Smooth muscle cell of the brain vasculature (primary cell): ENCODE measurements at regions not wholly inside any gene's neighbourhood (a gene's known extent, or its start where the extent isn't known, plus 50 kb on each side); places are given as distances from the start of the nearest gene placed in this dataset.

Experiments
- DNase-seq: peaks from one replicate; pipeline ENCODE4 v3.0.0-alpha.2; 2012; ENCODE audit warnings: low read depth, low spot score

- no peak for DNase-seq
These were observed 182.5 kb downstream of the GAS1 start for GRCh38 chr9:86764671-86765343.

GRCh38 chr9:86764221-86764624 is 183.1 kb downstream of the GAS1 start:
- DNase-seq: no peak

GRCh38 chr9:86763791-86764190 is 183.5 kb downstream of the GAS1 start:
- DNase-seq: no peak

- no peak for DNase-seq
These were observed 190.0 kb downstream of the GAS1 start for GRCh38 chr9:86757382-86757720.

- no peak for DNase-seq
These were observed 190.5 kb downstream of the GAS1 start for GRCh38 chr9:86756576-86757381.

- no peak for DNase-seq
These were observed 191.8 kb downstream of the GAS1 start for GRCh38 chr9:86755561-86755941.

GRCh38 chr9:86754581-86755560 is 192.4 kb downstream of the GAS1 start:
- no peak for DNase-seq

- no peak for DNase-seq
These were observed 193.5 kb downstream of the GAS1 start for GRCh38 chr9:86753836-86754235.

GRCh38 chr9:86752733-86753132 is 194.6 kb downstream of the GAS1 start:
- no peak for DNase-seq

GRCh38 chr9:86751956-86752355 is 195.3 kb downstream of the GAS1 start:
- DNase-seq: no peak

GRCh38 chr9:86751207-86751606 is 196.1 kb downstream of the GAS1 start:
- DNase-seq: peak; percentile 56

- no peak for DNase-seq
These were observed 197.4 kb downstream of the GAS1 start for GRCh38 chr9:86749894-86750255.

GRCh38 chr9:86749161-86749893 is 198.0 kb downstream of the GAS1 start:
- no peak for DNase-seq

- no peak for DNase-seq
These were observed 199.6 kb downstream of the GAS1 start for GRCh38 chr9:86747711-86748110.

GRCh38 chr9:86741311-86742208 is 205.7 kb downstream of the GAS1 start:
- DNase-seq: no peak

GRCh38 chr9:86735772-86736458 is 211.4 kb downstream of the GAS1 start:
- no peak for DNase-seq

GRCh38 chr9:86734771-86735170 is 212.5 kb downstream of the GAS1 start:
- DNase-seq: no peak

GRCh38 chr9:86733929-86734328 is 213.4 kb downstream of the GAS1 start:
- DNase-seq: no peak

- no peak for DNase-seq
These were observed 214.7 kb downstream of the GAS1 start for GRCh38 chr9:86732514-86733171.
